GM19467 (cell line): ENCODE measurements at regions not wholly inside any gene's neighbourhood (a gene's known extent, or its start where the extent isn't known, plus 50 kb on each side); places are given as distances from the start of the nearest gene placed in this dataset.

ENCODE experiments used
- ATAC-seq: cut with Tn5 transposase; IDR thresholded peaks from one replicate; pipeline ENCODE4 v1.9.1; 2021; ENCODE audit warnings: mild to moderate bottlenecking, moderate library complexity; ENCODE audit not compliant: unreplicated experiment

DNA sequence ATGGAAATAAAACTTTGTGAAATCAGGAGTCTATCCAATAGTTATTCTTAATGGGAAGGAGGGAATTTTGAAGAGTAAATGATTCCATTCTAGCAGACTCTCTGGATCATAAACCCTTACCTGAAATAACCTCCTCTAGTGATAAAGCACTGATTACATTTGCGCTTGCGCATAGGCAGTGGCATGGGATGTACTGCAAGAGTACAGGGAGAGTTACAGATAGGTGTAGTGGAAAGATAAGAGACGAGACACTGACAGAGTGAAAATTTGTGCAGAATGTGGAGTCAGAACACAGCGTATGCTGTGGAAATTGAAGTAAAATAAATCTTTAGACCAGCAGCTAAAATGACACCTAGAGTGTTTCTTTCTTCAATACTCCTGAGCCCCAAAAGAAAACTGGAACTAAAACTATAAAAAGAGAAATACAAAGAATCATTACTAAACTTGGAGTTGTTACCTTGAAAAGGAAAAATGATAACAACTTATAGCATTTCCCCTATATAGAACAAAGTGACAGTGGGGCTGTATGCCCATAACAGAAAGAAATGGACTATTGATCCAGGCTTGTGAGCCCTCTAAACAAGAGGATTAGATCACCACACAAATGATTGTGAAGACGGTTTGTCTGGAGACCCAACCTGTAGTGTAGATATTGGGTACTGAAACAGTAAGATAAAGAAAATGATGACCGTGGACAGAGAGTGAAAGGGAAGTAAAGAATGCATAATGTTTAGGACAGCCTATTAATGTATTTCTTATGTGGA is 1471.2 kb upstream of the NUDT12 start:
- no peak for ATAC-seq

DNA sequence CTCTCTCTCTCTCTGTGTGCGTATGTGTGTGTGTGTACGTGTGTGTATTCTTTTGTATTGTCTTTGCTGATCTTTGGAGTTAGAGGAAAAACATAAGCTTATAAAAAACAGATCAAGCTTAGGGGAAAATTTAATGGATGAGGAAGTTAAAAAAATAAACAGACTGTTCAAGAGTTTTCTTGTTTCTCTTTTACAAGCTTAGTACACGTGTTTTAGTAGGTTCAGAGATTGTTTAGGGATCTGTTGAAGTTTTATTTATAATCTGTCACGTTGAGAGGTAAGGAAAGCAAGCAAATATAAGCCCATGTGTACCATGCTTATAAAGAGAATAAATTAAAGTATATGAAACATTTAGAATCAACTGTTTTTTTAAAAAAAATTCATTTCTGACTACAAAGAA is 1470.3 kb upstream of the NUDT12 start:
- ATAC-seq: no peak

DNA sequence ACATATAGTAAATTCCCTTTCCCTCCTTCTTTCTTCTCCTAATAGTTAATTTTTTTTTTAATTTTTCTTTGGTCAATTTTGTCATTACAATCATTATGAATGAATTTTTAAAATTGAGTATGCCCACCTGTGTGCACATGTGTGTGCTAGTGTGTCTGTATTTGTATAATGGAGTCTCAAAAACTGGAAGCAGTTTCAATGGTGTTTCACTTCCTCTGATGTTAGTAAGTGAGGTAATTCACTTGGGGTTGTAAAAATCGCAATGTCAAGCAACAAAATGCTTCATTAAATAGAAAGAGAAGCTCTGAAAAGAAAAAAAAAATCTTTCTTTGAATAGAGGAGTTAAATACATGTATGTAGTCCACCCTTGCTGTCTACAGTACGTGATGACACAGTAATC is 1467.6 kb upstream of the NUDT12 start:
- no peak for ATAC-seq

DNA sequence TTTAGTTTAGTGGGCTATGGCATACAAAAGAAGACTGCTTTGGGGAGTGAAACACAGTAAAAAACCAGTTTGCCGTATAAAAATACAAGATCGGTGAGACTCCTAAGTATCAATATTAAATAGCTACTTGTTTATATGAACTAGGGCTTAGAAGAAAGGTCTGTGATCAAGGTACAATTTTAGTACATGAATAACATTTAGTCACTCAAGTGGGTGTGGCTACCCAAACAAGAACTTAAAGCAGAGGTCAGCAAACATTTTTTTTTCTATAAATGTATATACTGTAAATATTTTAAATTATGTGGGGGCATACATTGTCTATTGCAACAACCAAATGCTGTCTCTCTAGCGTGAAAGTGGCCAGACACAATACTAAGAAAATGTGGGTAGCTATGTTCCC is 1452.5 kb upstream of the NUDT12 start:
- ATAC-seq: no peak

DNA sequence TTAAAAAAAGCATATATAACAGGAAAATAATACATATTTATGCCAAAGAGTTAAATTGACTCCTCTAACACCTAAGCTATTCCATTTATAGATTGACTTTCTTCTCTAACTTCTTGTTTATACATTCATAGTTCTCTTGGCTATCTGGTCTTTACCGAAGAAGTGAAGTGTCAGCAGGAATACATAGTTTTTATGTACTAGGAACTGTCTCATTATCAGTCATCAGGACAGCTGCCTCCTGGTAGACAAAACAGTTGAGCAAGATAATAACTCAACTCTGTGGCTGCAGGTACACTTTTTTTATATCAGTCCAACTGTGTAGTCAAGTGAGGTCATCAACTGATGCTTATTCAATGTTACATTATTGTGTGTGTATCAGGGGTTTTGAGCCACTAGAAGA is 1436.0 kb upstream of the NUDT12 start:
- no peak for ATAC-seq

DNA sequence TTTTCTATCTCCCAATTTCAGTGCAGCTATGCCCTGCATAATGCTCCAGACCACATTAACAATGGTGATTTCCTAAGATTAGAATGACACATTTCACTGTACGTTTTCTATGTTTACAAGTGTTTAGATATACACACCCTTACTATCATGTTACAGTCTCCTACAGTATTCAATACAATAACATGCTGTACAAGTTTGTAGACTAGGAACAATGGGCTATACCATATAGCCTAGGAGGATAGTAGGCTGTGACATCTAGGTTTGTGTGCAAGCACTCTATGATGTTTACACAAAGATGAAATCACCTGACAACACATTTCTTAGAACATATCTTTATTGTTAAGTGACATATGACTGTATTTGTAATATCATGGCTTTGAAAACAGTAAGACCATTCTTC is 1435.6 kb upstream of the NUDT12 start:
- ATAC-seq: no peak

DNA sequence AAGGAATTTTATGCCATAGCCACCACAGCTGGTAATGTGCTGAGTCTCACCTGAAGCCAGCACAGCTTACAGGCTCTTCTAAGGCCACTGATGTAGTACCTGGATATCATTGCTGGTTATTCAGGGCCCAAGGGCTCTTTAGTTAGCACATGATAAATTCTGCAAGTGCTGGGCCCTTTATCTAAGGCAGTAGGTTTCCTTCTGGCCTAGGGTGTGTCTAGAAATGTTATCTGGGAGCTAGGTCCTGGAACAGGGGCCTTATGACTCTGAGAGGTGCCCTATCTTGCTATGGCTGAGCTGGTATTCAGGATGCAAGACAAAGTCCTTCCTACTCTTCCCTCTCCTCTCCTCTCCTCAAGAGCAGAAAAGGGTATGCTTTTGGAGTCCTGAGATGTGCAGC is 1424.5 kb upstream of the NUDT12 start:
- no peak for ATAC-seq

DNA sequence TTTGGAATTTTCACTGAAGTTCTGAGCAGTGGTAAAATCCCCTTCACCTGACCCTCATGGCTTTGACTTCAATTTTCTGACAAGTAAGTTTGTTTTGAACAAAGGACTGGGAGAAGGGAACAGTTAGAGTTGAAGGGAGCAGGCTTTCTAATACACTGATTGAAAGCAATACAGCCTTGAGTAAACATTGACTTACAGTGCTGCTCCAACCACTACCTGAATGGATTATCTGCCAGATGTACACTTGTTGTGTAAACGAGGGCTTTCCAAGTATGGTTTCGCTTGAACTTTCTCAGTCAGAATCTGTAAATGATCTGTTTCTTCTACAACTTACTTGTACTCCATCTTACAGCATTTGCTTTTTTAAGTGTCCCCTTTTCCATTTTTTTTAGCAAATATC is 1414.9 kb upstream of the NUDT12 start:
- no peak for ATAC-seq

DNA sequence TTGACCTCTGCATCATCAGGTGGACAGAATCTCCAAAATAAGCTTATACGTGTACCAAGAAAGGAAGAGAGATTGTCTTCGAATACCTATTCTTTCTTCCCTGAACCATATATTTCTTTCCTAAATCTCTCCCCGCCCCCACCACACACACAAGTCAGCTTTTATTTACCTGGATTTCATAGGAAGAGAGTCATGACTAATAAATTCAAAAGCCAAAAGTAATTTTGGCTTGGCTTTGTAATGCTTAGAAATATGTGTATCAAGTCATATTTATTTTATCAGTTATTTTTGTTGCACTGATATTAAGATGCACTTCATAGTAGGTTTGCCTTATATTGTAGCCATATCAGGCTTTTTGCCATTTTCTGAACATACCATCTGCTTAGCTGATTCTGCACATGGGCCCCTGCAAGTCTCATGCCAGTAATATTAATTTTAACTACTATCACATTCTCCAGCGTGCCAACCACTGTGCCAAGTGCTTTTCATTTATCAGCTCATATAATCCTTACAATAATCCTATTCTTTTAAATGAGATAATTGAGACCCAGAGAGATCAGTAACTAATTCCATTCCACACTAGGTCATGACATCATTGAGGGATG is 1405.3 kb upstream of the NUDT12 start:
- ATAC-seq: no peak

DNA sequence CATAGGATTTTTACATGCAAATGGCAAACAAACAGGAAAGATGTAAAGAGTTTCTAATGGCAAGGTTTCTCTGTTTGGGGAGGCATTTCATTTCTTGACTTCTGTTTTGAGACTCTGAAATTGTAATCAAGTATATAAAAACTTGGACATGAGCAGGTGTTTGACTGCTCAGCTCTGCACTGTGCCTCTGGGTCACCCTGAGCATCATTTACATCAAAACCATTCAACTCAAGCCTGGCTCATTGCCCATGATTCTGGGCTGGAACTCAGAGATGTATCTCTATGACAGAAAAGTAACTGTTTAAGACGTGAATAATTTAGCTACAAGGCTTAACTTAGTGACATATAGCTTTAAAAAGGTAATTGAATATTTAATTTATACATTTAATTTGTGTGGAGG is 1402.4 kb upstream of the NUDT12 start:
- ATAC-seq: no peak

DNA sequence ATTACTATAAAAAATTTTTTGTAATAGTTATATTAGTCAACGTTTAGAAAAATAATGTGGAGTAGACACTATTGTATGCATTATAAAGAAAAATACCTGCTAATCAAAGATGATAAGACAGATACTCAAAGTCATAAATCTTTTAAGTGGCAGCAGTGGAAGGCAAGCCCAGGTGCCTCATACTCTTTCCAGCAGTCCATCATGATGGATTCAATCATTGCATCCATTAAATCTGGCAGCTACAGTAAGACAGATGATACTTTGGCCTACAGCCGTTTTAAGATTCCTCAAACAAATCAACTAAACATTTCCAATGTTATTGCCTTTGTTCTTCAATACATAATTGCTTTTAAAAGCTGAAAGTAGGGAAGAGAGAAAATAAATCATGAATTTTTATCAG is 1392.9 kb upstream of the NUDT12 start:
- no peak for ATAC-seq

DNA sequence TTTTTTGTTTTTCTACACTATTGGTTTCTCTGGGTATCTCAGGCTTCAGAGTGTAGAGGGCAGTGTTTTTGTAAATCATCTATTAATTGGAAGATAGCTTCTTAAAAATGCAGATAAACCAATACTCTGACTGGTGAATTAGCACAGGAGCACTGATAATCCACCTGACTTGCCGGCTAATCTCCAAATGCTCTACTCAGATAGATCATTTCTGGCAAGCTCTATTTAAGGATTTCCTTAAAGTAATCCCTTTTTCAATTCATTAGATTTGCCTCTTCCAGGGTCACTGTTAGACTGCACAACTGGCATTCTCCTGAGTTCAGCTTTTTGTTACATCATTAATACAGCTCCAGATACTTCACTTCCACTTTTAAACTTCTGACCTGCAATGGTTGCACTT is 1390.3 kb upstream of the NUDT12 start:
- no peak for ATAC-seq

DNA sequence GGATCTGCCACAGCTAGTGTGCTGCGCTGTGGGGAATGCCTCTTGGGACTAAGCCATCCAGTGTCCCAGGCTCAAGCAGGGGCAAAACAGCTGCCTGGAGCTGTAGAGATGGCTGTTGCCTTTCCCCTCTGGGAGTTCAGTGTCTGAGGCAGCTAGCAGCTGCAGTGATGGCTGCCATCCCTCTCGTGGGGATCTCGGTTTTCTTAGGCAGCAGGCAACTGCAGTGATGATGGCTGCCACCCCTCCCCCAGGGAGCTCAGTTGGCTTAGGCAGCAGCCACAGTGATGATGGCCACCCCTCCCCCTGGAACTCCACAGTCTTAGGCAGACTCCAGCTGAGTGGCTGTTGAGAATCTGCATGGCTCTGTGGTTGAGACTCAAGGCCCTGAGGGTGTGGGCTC is 1389.2 kb upstream of the NUDT12 start:
- ATAC-seq: no peak

DNA sequence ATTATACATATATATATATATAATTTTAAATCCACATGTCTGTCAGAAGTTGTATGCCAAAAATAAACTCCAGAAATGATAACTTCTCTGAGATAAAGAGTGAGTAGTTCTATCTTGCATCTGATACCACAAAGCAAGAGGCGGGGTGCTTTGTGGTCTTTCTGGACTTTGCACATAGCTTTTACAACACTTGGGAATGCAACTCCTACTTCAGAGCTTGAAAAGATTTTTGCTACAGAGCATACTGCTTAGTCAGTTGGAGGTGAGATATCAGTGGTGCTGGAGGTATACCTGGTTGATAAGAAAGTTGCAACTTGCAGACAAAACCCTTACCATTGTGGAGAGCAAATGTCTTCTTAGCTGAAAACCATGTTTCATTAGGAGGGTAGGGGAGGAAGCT is 1384.5 kb upstream of the NUDT12 start:
- ATAC-seq: no peak

DNA sequence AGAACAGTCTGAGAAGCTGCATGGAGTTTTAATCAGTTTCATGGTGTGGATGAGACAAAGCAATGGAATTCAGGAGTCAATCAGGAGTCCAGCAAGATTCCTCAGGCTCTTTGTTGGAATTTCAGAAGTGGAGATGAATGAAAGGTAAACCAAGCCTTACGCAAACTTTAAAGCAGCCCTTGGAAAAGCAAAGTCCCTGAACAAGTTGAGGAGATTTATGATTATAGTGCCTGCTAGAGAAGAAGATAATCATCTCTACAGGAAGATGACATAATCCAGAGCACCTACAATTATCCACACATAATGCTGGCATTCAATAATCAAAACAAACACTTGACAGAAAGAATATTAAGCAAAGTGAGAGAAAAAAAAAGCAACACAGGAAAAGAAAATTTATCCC is 1380.1 kb upstream of the NUDT12 start:
- no peak for ATAC-seq

DNA sequence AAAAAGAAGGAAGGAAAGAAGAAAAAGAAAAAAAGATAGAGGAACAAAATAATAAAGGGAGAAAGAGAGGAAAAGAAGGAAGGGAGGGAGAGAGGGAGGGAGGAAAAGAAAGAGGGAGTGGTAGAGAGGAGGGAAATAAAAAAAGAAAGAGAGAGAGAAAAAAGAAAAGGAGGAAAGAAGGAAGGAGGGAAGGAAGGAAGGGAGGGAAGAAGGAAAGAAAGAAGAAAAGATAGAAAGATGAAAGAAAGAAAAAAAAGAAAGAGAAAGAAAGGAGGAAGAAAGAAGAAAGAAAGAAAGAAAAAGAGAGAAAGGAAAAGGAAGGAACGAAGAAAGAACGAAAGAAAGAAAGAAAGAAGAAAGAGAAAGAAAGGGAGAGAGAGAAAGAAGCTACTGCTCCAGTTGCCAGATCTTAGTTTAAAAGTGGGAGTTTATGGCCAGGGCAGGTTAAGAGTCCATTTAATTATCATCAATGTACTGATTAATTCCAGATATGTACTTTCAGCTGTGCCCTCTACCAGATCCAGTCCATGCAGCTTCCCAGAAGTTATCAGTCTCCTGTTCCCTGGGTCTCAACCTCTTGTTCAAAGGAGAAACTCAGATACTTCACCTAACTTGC is 1378.5 kb upstream of the NUDT12 start:
- no peak for ATAC-seq

DNA sequence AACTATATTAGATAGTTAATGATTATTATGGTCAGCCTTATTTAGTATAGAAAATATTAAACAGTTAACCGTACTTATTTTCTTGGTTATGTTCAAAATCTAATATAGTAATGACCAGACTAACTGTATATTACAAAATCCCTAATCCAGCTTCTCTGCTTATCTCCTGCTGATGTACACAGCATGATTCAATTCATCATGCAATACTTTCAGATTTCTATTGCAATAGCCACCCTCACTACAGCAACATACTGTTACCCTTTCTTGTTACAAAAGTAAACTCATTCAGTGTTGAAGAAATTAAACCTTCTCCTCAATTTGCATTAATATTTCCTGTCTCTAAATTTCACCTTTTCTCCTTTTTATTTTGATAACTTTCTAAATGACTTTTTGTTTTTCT is 1375.0 kb upstream of the NUDT12 start:
- ATAC-seq: no peak

DNA sequence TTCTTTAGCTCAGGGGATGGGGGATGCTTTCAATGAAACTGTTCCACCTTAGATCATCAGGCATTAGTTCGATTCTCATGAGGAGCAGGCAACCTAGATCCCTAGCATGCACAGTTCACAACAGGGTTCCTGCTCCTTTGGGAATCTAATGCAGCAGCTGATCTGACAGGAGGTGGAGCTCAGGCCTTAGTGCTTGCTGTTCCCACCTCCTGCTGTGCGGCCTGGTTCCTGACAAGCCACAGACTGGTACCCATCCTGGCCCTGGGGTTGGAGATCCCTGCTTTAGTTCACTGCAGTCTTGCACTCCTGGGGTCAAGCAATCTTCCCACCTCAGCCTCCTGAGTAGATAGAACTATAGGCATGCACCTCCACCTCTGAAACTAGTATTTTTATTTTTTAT is 1369.8 kb upstream of the NUDT12 start:
- no peak for ATAC-seq

DNA sequence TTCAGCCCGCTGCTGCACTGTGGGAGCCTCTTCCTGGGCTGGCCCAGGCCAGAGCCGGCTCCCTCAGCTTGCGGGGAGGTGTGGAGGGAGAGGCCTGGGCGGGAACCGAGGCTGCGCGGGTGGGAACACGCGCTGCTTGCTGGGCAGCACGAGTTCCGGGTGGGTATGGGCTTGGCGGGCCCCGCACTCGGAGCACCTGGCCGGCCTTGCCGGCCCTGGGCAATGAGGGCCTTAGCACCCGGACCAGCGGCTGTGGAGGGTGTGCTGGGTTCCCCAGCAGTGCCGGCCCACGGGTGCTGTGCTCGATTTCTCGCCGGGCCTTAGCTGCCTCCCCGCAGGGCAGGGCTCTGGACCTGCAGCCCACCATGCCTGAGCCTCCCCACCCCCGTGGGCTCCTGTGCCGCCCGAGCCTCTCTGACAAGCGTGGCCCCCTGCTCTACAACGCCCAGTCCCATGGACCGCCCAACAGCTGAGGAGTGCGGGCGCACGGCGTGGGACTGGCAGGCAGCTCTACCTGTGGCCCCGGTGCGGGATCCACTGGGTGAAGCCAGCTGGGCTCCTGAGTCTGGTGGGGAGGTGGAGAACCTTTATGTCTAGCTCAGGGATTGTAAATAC is 1366.4 kb upstream of the NUDT12 start:
- no peak for ATAC-seq

DNA sequence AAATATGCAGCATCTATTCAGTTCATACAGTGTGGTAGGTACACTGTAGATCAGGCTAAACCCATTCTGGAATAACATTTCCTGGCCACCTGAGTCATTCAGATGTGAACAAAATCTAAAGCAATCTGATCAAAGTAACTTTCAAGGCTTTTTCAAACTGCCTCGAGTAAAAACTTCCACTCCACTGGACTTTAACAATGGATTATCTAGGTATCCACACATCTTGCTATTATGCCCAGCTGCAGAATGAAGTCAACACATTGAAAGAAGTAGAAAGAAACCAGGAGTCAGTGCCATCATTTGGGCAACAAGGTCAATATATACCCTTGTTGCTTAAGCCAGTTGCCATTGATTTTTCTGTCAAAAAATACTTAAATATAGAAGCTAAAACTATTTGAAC is 1352.6 kb upstream of the NUDT12 start:
- no peak for ATAC-seq

DNA sequence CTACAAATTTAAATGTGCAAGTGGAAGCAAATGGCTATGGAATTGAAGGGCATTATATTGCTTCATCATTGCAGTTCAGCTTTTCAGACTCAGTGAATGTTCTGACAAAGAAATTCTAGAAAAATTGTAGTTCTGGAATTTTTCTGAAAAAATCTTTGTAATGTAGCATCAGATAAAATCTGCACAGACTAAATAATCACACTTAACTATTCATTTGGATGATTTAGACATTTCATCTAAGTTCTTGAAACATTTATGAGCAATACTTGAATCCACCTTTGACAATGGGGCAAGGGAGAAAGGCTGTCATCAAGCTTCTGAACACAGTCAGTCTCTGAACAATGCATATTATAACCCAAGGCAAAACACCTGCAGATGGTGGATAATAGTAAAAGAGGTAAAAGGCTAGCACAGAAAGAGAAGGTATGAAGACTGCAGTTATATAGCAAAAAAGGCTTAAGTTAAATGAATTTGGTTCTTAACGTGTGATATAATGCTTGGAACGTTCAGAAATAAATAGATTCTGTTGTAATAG is 1352.0 kb upstream of the NUDT12 start:
- no peak for ATAC-seq

DNA sequence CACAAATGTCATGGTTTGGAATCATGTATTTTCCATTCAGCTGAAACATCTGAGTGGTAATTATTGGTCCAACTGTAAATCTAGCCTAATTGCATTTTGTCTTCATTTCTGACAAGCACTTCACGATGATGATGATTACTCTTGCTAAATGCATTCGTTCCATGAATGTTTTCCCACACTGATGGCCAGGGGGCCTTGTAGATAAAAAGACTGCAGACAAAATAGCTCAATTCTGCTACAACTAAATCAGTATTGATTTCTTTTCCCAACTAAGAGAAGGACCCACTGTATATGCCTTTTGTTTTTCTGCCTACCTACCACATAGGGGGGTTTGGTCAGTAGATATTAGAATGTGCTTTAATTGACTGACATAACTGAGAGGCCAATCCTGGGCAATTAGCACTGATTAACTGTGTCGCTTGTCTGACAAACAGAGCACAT is 1351.3 kb upstream of the NUDT12 start:
- no peak for ATAC-seq
